ENCODE measurements at regions not wholly inside any gene's neighbourhood (a gene's known extent, or its start where the extent isn't known, plus 50 kb on each side); places are given as distances from the start of the nearest gene placed in this dataset.

DNA sequence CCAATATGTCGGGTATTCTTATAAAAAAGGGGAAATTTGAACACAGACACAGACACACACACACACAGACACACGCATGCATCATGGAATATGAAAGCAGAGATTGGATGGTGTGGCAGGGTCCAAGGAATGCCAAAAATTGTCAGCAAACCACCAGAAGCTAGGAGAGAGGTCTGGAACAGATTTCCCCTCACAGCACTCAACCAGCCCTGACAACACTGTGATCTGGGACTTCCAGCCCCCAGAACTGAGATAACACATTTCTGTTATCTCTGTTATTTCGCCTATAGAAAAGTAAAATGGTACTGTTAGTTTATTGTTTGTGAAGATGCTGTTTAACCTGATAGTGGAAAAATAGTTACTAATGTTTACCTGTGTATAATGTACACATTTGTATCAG lies 145.4 kb upstream of the ZBED5 start:
- TF ChIP-seq, protein P1, sequence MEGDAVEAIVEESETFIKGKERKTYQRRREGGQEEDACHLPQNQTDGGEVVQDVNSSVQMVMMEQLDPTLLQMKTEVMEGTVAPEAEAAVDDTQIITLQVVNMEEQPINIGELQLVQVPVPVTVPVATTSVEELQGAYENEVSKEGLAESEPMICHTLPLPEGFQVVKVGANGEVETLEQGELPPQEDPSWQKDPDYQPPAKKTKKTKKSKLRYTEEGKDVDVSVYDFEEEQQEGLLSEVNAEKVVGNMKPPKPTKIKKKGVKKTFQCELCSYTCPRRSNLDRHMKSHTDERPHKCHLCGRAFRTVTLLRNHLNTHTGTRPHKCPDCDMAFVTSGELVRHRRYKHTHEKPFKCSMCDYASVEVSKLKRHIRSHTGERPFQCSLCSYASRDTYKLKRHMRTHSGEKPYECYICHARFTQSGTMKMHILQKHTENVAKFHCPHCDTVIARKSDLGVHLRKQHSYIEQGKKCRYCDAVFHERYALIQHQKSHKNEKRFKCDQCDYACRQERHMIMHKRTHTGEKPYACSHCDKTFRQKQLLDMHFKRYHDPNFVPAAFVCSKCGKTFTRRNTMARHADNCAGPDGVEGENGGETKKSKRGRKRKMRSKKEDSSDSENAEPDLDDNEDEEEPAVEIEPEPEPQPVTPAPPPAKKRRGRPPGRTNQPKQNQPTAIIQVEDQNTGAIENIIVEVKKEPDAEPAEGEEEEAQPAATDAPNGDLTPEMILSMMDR (IDR thresholded peaks at IDR 0.05 in 2 of 3, conservative IDR thresholded peaks at IDR 0.05 in 1 of 3; ENCODE audit: borderline replicate concordance in 1 of 3, insufficient read depth in 1 of 3, low read depth in 2 of 3, low read length in 2 of 3), result no peak
- TF ChIP-seq POLR2A (IDR thresholded peaks at IDR 0.05; ENCODE audit: borderline replicate concordance, extremely low read depth, insufficient read depth, insufficient read length), result no peak
- TF ChIP-seq, protein P2, sequence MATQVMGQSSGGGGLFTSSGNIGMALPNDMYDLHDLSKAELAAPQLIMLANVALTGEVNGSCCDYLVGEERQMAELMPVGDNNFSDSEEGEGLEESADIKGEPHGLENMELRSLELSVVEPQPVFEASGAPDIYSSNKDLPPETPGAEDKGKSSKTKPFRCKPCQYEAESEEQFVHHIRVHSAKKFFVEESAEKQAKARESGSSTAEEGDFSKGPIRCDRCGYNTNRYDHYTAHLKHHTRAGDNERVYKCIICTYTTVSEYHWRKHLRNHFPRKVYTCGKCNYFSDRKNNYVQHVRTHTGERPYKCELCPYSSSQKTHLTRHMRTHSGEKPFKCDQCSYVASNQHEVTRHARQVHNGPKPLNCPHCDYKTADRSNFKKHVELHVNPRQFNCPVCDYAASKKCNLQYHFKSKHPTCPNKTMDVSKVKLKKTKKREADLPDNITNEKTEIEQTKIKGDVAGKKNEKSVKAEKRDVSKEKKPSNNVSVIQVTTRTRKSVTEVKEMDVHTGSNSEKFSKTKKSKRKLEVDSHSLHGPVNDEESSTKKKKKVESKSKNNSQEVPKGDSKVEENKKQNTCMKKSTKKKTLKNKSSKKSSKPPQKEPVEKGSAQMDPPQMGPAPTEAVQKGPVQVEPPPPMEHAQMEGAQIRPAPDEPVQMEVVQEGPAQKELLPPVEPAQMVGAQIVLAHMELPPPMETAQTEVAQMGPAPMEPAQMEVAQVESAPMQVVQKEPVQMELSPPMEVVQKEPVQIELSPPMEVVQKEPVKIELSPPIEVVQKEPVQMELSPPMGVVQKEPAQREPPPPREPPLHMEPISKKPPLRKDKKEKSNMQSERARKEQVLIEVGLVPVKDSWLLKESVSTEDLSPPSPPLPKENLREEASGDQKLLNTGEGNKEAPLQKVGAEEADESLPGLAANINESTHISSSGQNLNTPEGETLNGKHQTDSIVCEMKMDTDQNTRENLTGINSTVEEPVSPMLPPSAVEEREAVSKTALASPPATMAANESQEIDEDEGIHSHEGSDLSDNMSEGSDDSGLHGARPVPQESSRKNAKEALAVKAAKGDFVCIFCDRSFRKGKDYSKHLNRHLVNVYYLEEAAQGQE (IDR thresholded peaks at IDR 0.05; ENCODE audit: low read depth), result no peak
- no peak for TF ChIP-seq EZH2 (IDR thresholded peaks at IDR 0.05)
- no peak for TF ChIP-seq EZH2phosphoT487 (IDR thresholded peaks at IDR 0.05; ENCODE audit: borderline replicate concordance)
- no peak for TF ChIP-seq SRF (IDR thresholded peaks at IDR 0.05; ENCODE audit: low read depth)
- TF ChIP-seq TCF7L2 (IDR thresholded peaks at IDR 0.05; ENCODE audit: borderline replicate concordance, extremely low read depth, insufficient read depth, insufficient read length), result no peak

Measured in HCT116 (cell line).